Ishikawa (cell line): ENCODE measurements at regions not wholly inside any gene's neighbourhood (a gene's known extent, or its start where the extent isn't known, plus 50 kb on each side); places are given as distances from the start of the nearest gene placed in this dataset.

ENCODE experiments used
- CEBPB ChIP-seq: IDR thresholded peaks from 2 replicates; pipeline ENCODE4 v1.6.1; 2012
- CREB1 ChIP-seq: IDR thresholded peaks from 2 replicates; pipeline ENCODE4 v1.6.1; 2012; ENCODE audit warnings: low read depth
- EGR1 ChIP-seq: IDR thresholded peaks from 2 replicates; pipeline ENCODE4 v1.6.1; 2012
- EP300 ChIP-seq: IDR thresholded peaks from 2 replicates; pipeline ENCODE4 v1.6.1; 2012; ENCODE audit warnings: borderline replicate concordance
- FOXM1 ChIP-seq: IDR thresholded peaks from 2 replicates; pipeline ENCODE4 v1.6.1; 2012; ENCODE audit warnings: low read depth, borderline replicate concordance
- NFIC ChIP-seq: IDR thresholded peaks from 2 replicates; pipeline ENCODE4 v1.6.1; 2012
- RAD21 ChIP-seq: IDR thresholded peaks from 2 replicates; pipeline ENCODE4 v1.6.1; 2012; ENCODE audit warnings: low read depth
- REST ChIP-seq: IDR thresholded peaks from 2 replicates; pipeline ENCODE4 v1.6.1; 2012; ENCODE audit warnings: low read depth, mild to moderate bottlenecking
- TAF1 ChIP-seq: IDR thresholded peaks from 2 replicates; pipeline ENCODE4 v1.6.1; 2012; ENCODE audit warnings: low read depth, mild to moderate bottlenecking
- TCF12 ChIP-seq: IDR thresholded peaks from 2 replicates; pipeline ENCODE4 v1.6.1; 2012; ENCODE audit warnings: low read depth
- TEAD4 ChIP-seq: IDR thresholded peaks from 2 replicates; pipeline ENCODE4 v1.6.1; 2012
- USF1 ChIP-seq: IDR thresholded peaks from 2 replicates; pipeline ENCODE4 v1.6.1; 2012
- YY1 ChIP-seq: IDR thresholded peaks from 2 replicates; pipeline ENCODE4 v1.6.1; 2012; ENCODE audit warnings: low read depth
- ZBTB7A ChIP-seq: IDR thresholded peaks from 2 replicates; pipeline ENCODE4 v1.6.1; 2012; ENCODE audit warnings: low read depth
- TF ChIP-seq, protein P1 (sequence below): IDR thresholded peaks from 2 replicates; pipeline ENCODE4 v1.6.1; 2012

DNA sequence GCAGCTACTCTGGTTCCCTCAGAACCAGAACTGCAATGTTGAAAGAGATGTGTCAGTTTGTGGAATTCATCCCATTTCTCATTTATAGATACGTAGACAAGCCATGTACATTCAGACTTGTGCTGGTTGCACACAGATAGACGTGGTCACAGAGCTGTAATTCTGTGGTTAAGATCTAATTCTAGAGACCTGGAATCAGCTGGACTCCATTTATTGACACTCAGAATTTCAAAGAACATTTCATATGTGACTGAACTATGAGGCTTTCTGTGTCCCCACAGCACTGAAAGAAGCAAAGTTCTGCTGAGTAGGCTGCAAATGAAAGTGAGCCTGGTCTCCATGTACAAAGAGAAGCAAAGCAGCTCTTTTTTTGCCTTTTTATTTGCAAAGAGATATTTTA is 220.2 kb upstream of the NAV3 start:
- TF ChIP-seq YY1 (no peak), USF1 (no peak), EGR1 (no peak), REST (no peak), CREB1 (no peak), RAD21 (no peak)
- TF ChIP-seq, protein P1, sequence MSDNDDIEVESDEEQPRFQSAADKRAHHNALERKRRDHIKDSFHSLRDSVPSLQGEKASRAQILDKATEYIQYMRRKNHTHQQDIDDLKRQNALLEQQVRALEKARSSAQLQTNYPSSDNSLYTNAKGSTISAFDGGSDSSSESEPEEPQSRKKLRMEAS = no peak

GRCh38 chr12:77609016-77609415 is 221.7 kb upstream of the NAV3 start:
- TF ChIP-seq TAF1 = no peak
- no peak for TF ChIP-seq RAD21
- TF ChIP-seq NFIC = no peak
- no peak for TF ChIP-seq CEBPB
- TF ChIP-seq, protein P1 = no peak
- TF ChIP-seq YY1 = no peak
- no peak for TF ChIP-seq ZBTB7A
- no peak for TF ChIP-seq USF1
- no peak for TF ChIP-seq REST
- no peak for TF ChIP-seq EP300
- no peak for TF ChIP-seq TCF12
- TF ChIP-seq CREB1 = no peak
- no peak for TF ChIP-seq TEAD4
- no peak for TF ChIP-seq FOXM1
- no peak for TF ChIP-seq EGR1

GRCh38 chr12:77608271-77608824 is 222.3 kb upstream of the NAV3 start:
- no peak for TF ChIP-seq CEBPB
- no peak for TF ChIP-seq NFIC
- no peak for TF ChIP-seq CREB1
- no peak for TF ChIP-seq EGR1
- no peak for TF ChIP-seq TAF1
- no peak for TF ChIP-seq YY1
- TF ChIP-seq RAD21 = no peak
- no peak for TF ChIP-seq TEAD4
- no peak for TF ChIP-seq FOXM1
- no peak for TF ChIP-seq ZBTB7A
- no peak for TF ChIP-seq REST
- no peak for TF ChIP-seq USF1

- TF ChIP-seq EGR1 (no peak), ZBTB7A (no peak), CEBPB (no peak), RAD21 (no peak), TAF1 (no peak), CREB1 (no peak), USF1 (no peak)
These were observed 224.3 kb upstream of the NAV3 start for GRCh38 chr12:77606348-77606747.
